ENCODE measurements at regions not wholly inside any gene's neighbourhood (a gene's known extent, or its start where the extent isn't known, plus 50 kb on each side); places are given as distances from the start of the nearest gene placed in this dataset.

DNA sequence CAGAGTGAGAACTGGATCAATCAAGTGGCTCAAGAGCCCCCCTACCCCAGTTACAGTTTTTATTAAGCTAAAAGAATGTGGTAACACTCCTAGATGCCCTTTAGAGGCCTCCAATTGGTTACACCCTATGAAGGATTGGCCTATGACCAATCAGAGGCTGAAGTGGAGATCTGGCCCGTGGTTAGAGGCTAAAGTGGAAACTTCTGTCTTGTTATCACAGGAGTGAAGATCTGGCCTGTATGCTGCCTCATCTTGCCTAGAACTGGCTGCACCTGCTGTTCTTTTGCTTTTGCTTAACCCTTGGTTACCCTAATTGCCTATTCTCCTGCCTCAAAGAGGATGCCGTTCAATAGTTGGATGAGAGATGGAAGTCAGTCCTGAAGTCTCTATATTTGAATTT, 100.1 kb upstream of the MAP2 start:
- Histone ChIP-seq H3K4me2 (ENCODE audit: insufficient read depth, insufficient read length, low read length) (no peak overlapping the region), H2BK12ac (ENCODE audit: insufficient read length, low read depth, low read length) (no peak overlapping the region), H2BK120ac (ENCODE audit: low read depth, low read length, poor library complexity, severe bottlenecking) (no peak overlapping the region), H2BK20ac (ENCODE audit: low read depth, low read length, poor library complexity, severe bottlenecking) (no peak overlapping the region), H3K18ac (ENCODE audit: insufficient read length, low read depth, low read length) (no peak overlapping the region), H4K91ac (ENCODE audit: insufficient read length, low read depth, low read length) (no peak overlapping the region), H3K79me2 (ENCODE audit: insufficient read depth, low read length) (no peaks in the 10 kb centered on the region), H3K9ac (ENCODE audit: extremely low read depth, insufficient read length, low read length) (no peak overlapping the region), H3K4ac (ENCODE audit: low read depth, low read length) (no peak overlapping the region), H4K5ac (ENCODE audit: insufficient read length, low read depth, low read length) (no peak overlapping the region), H3K9me3 (ENCODE audit: control insufficient read depth, low read depth, low read length) (no peaks in the 10 kb centered on the region), H3K27me3 (ENCODE audit: insufficient read depth, low read length) (no peaks in the 10 kb centered on the region; the same call in 1 of the 2 replicates), H3K4me1 (ENCODE audit: insufficient read depth, low read length) (0 out of 2 replicates have a peak, but pooled peaks cover 1% of the 10 kb centered on the region), H3K27ac (ENCODE audit: insufficient read length, low read depth, low read length) (no peak overlapping the region), H4K20me1 (ENCODE audit: control insufficient read depth, insufficient read depth, insufficient read length) (no peaks in the 10 kb centered on the region), H3K23ac (ENCODE audit: insufficient read length, low read depth, low read length) (no peak overlapping the region), H2BK15ac (ENCODE audit: low read depth, low read length) (no peak overlapping the region), H4K8ac (replicated peaks; ENCODE audit: insufficient read length, low read depth, low read length) (no peak overlapping the region), H3K79me1 (ENCODE audit: insufficient read depth, low read depth, low read length, poor library complexity, severe bottlenecking) (no peaks in the 10 kb centered on the region), H3K56ac (ENCODE audit: insufficient read length, low read depth, low read length) (no peak overlapping the region), H3T11ph (ENCODE audit: low read length) (no peak overlapping the region), H2AK5ac (ENCODE audit: insufficient read length, low read length) (no peak overlapping the region), H3K23me2 (ENCODE audit: insufficient read length, low read depth, low read length, poor library complexity, severe bottlenecking) (no peaks in the 10 kb centered on the region), H3K14ac (ENCODE audit: insufficient read depth, low read length) (no peak overlapping the region), H2AFZ (ENCODE audit: low read length) (no peak overlapping the region), H2BK5ac (ENCODE audit: insufficient read length, low read length) (no peak overlapping the region)
- TF ChIP-seq, protein P1, sequence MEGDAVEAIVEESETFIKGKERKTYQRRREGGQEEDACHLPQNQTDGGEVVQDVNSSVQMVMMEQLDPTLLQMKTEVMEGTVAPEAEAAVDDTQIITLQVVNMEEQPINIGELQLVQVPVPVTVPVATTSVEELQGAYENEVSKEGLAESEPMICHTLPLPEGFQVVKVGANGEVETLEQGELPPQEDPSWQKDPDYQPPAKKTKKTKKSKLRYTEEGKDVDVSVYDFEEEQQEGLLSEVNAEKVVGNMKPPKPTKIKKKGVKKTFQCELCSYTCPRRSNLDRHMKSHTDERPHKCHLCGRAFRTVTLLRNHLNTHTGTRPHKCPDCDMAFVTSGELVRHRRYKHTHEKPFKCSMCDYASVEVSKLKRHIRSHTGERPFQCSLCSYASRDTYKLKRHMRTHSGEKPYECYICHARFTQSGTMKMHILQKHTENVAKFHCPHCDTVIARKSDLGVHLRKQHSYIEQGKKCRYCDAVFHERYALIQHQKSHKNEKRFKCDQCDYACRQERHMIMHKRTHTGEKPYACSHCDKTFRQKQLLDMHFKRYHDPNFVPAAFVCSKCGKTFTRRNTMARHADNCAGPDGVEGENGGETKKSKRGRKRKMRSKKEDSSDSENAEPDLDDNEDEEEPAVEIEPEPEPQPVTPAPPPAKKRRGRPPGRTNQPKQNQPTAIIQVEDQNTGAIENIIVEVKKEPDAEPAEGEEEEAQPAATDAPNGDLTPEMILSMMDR (conservative IDR thresholded peaks at IDR 0.05): no peak
- peaks cover 0 to 18% (median 3%) of the 10 kb centered on the region in 3 experiments; a peak in 5 of 7 replicates for H3K36me3 Mint-ChIP-seq (ENCODE audit: insufficient read depth in 1 of 3, low read depth in 3 of 3)
- peaks cover 7% of the 10 kb centered on the region for H3K27me3 Mint-ChIP-seq (ENCODE audit: low read depth)
- no CpG with 5 or more reads among the region's 2 CpGs for WGBS (ENCODE audit: extremely low coverage, insufficient read length, low lambda C conversion rate)
- peaks cover 7 to 15% of the 10 kb centered on the region in 2 experiments for H3K4me1 Mint-ChIP-seq
- no peak overlapping the region for H3K27ac Mint-ChIP-seq
- H3K9me3 Mint-ChIP-seq: peaks cover 2 to 7% of the 10 kb centered on the region in 2 experiments; a peak in 2 of 5 replicates
- H3K4me3 Mint-ChIP-seq: no peak overlapping the region
- no peak for DNase-seq

Data from H9 (cell line).